Gastrocnemius medialis (tissue), 4 donors: ENCODE measurements at regions not wholly inside any gene's neighbourhood (a gene's known extent, or its start where the extent isn't known, plus 50 kb on each side); places are given as distances from the start of the nearest gene placed in this dataset.

Experiments used
- CTCF ChIP-seq, 5 experiments: fragments of 450-650 bp in 3 of 5; fragments of 200-600 bp in 2 of 5; sonication (generic) in 2 of 5; IDR thresholded peaks in 4 of 5; conservative IDR thresholded peaks in 1 of 5; 1 replicate in 4 of 5; 2 replicates in 1 of 5; pipeline ENCODE4 v1.5.1; 2016 to 2019; ENCODE audit warnings: antibody characterized with exemption in 5 of 5, mild to moderate bottlenecking in 3 of 5, moderate library complexity in 3 of 5
- POLR2A ChIP-seq, 2 donors: fragments of 450-650 bp; IDR thresholded peaks; one replicate each; pipeline ENCODE4 v1.6.1; 2017; ENCODE audit warnings: antibody characterized with exemption in 2 of 2, mild to moderate bottlenecking in 2 of 2, moderate library complexity in 2 of 2

GRCh38 chr4:45004326-45004725, 278.0 kb upstream of the GNPDA2 start:
- TF ChIP-seq CTCF (IDR thresholded peaks at IDR 0.05 in 4 of 5, conservative IDR thresholded peaks at IDR 0.05 in 1 of 5) (no peak), POLR2A (IDR thresholded peaks at IDR 0.05) (no peak)
